OCI-LY7 (cell line): ENCODE measurements at regions not wholly inside any gene's neighbourhood (a gene's known extent, or its start where the extent isn't known, plus 50 kb on each side); places are given as distances from the start of the nearest gene placed in this dataset.

ENCODE experiments used
- BruUV-seq: library from RNA; stranded (reverse); fragments of 400-500 nt; replicated peaks from 2 replicates; lab custom pipeline; 2021; lab: Mats Ljungman, UMichigan
- CTCF ChIA-PET: fragments of 300-600 bp; sonication (Branson Sonifier 250); formaldehyde crosslinking; loops from one replicate; lab custom pipeline; 2022; ENCODE audit warnings: antibody characterized with exemption; ENCODE audit not compliant: unreplicated experiment; lab: Charles Lee
- POLR2A ChIA-PET: fragments of 300-600 bp; sonication (Branson Sonifier 250); formaldehyde crosslinking; loops from one replicate; lab custom pipeline; 2022; ENCODE audit warnings: antibody characterized with exemption; lab: Charles Lee
- DNase-seq: peaks from one replicate; pipeline ENCODE4 v3.0.0-alpha.2; 2015; ENCODE audit warnings: low spot score
- H2AFZ ChIP-seq: fragments of 200-600 bp; sonication (generic), shearing (Covaris generic); 2 replicates; pipeline ENCODE4 v1.6.1; 2014; ENCODE audit warnings: mild to moderate bottlenecking, antibody characterized with exemption, low read length, moderate library complexity
- H3K27ac ChIP-seq: fragments of 200-600 bp; sonication (generic); 2 replicates; pipeline ENCODE4 v1.5.1; 2014; ENCODE audit warnings: mixed run types, low read depth, mild to moderate bottlenecking, moderate library complexity, low read length, inconsistent platforms; ENCODE audit not compliant: poor library complexity, severe bottlenecking
- H3K36me3 ChIP-seq: fragments of 200-600 bp; sonication (generic); 2 replicates; pipeline ENCODE4 v1.6.1; 2014; ENCODE audit warnings: mild to moderate bottlenecking, antibody characterized with exemption, low read length, moderate library complexity, mixed read lengths; ENCODE audit not compliant: insufficient read depth
- H3K4me1 ChIP-seq: fragments of 200-600 bp; sonication (generic); 2 replicates; pipeline ENCODE4 v1.5.1; 2014; ENCODE audit warnings: mild to moderate bottlenecking, low read length; ENCODE audit not compliant: insufficient read depth, poor library complexity, severe bottlenecking
- H3K4me2 ChIP-seq: fragments of 200-600 bp; sonication (generic); 2 replicates; pipeline ENCODE4 v1.6.1; 2014; ENCODE audit warnings: mild to moderate bottlenecking, low read length
- H3K4me3 ChIP-seq: fragments of 200-600 bp; sonication (generic); 2 replicates; pipeline ENCODE4 v1.5.1; 2014; ENCODE audit warnings: mild to moderate bottlenecking, low read depth, low read length; ENCODE audit not compliant: poor library complexity, severe bottlenecking
- H3K79me2 ChIP-seq: fragments of 200-600 bp; sonication (generic); 2 replicates; pipeline ENCODE4 v1.6.1; 2016; ENCODE audit warnings: low read depth, mild to moderate bottlenecking, low read length, moderate library complexity, mixed read lengths; ENCODE audit not compliant: insufficient read depth
- H3K9me2 ChIP-seq: fragments of 200-600 bp; sonication (generic); 2 replicates; pipeline ENCODE4 v1.6.1; 2016; ENCODE audit warnings: mild to moderate bottlenecking, low read length, mixed read lengths; ENCODE audit not compliant: insufficient read depth
- H3K9me3 ChIP-seq: fragments of 200-600 bp; sonication (generic); 2 replicates; pipeline ENCODE4 v1.6.1; 2014; ENCODE audit warnings: mild to moderate bottlenecking, mixed run types, low read length, mixed read lengths
- H4K20me1 ChIP-seq: fragments of 200-600 bp; sonication (generic); 2 replicates; pipeline ENCODE4 v1.6.1; 2014; ENCODE audit warnings: mild to moderate bottlenecking, antibody characterized with exemption, low read length, moderate library complexity, mixed read lengths; ENCODE audit not compliant: insufficient read depth
- CTCF ChIP-seq: fragments of 200-600 bp; sonication (generic); conservative IDR thresholded peaks from 2 replicates; pipeline ENCODE4 v1.5.1; 2014; ENCODE audit warnings: mild to moderate bottlenecking, antibody characterized with exemption, low read length, moderate library complexity, mixed read lengths
- EZH2phosphoT487 ChIP-seq: fragments of 200-600 bp; sonication (generic); IDR thresholded peaks from 2 replicates; pipeline ENCODE4 v1.6.1; 2018; ENCODE audit warnings: low read depth, borderline replicate concordance, mild to moderate bottlenecking, mixed run types, antibody characterized with exemption, low read length, moderate library complexity, mixed read lengths
- intact Hi-C: fragments of 100-400 bp; cut with micrococcal nuclease; formaldehyde crosslinking; loops from one replicate; pipeline ENCODE4 v1.10.0; 2022; ENCODE audit not compliant: unreplicated experiment

DNA sequence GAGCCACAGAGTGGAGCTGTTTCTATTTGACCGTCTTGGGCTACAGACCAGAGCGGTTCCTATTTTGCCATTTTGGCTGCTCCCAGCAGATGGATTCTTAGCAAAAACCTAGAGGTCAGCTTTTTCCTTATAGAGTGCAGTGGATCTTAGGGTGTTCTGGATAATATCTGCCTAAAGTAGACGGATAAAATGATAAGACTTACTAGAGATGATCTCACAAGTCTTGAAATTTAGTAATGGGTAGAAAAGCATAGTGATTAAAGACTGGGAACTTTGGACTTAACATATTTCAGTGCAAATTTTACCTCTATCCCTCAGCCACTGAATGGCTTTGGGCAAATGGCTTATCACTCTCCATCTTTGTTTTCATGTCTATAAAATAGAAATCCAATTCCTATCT lies 439.8 kb downstream of the ADGRL2 start:
- no peaks in the 10 kb centered on the region for H3K9me2 ChIP-seq
- H3K79me2 ChIP-seq: no peaks in the 10 kb centered on the region
- H3K9me3 ChIP-seq: no peaks in the 10 kb centered on the region
- no peak overlapping the region for H3K4me3 ChIP-seq
- H3K4me1 ChIP-seq: no peaks in the 10 kb centered on the region
- DNase-seq: no peak
- TF ChIP-seq EZH2phosphoT487 (no peak), CTCF (no peak)
- H3K36me3 ChIP-seq: no peaks in the 10 kb centered on the region
- CTCF ChIA-PET: no interaction called here
- intact Hi-C loops: no loop called here
- H4K20me1 ChIP-seq: no peaks in the 10 kb centered on the region
- no TSS peak for BruUV-seq
- H3K4me2 ChIP-seq: no peak overlapping the region
- no peak overlapping the region for H3K27ac ChIP-seq
- POLR2A ChIA-PET: no interaction called here
- no peak overlapping the region for H2AFZ ChIP-seq

- intact Hi-C loops: no loop called here
- Histone ChIP-seq H4K20me1 (no peaks in the 10 kb centered on the region), H3K4me3 (no peak overlapping the region), H3K9me2 (no peaks in the 10 kb centered on the region), H3K36me3 (no peaks in the 10 kb centered on the region), H3K79me2 (no peaks in the 10 kb centered on the region), H2AFZ (no peak overlapping the region), H3K4me2 (no peak overlapping the region), H3K27ac (no peak overlapping the region), H3K9me3 (no peaks in the 10 kb centered on the region), H3K4me1 (no peaks in the 10 kb centered on the region)
- TF ChIP-seq EZH2phosphoT487 (no peak), CTCF (no peak)
- BruUV-seq: no TSS peak
- no peak for DNase-seq
- CTCF ChIA-PET: no interaction called here
- POLR2A ChIA-PET: no interaction called here
These were observed 429.9 kb downstream of the ADGRL2 start for GRCh38 chr1:82230667-82231066.

DNA sequence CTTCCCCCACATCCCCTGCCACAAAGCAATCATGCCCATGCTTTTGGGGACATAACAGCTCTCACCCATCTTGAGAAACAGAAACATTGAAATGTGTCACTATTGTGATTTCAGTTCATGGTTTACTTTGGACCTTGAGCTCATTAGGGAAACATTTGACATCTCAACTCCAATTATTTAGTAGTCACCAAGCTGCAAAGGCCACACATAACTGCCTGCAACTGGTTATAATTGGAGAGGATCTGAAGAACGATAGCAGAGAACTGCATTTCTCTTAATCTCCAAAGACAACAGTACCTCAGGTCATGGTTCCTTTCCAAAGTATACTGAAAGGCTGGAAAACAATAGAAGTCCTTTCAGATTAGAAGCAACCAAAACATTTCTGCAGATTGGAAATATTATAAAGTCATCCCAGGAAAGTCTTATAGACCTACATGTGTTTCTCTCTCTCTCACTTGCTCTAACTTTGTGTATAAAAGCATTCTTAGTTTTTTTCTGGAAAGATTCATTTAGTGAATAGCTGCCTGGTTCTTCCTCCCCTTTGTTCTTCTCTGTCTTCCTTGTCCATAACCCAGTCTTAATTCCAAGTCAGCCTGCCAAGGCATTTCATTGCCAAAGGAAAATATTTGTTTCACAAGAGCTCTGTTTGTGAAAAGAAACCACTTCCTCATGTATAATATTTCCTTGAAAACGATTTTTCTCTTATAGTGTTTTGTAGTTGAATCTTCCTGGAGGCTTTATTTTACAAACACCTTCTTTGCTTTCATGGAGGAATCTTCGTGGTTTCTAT lies 426.8 kb downstream of the ADGRL2 start:
- DNase-seq: no peak
- TF ChIP-seq EZH2phosphoT487 (no peak), CTCF (no peak)
- no peaks in the 10 kb centered on the region for H3K79me2 ChIP-seq
- H4K20me1 ChIP-seq: no peaks in the 10 kb centered on the region
- no peak overlapping the region for H3K4me2 ChIP-seq
- no TSS peak for BruUV-seq
- H3K36me3 ChIP-seq: no peaks in the 10 kb centered on the region
- CTCF ChIA-PET: no interaction called here
- H3K4me3 ChIP-seq: no peak overlapping the region
- H2AFZ ChIP-seq: no peak overlapping the region
- no peaks in the 10 kb centered on the region for H3K9me2 ChIP-seq
- no peaks in the 10 kb centered on the region for H3K4me1 ChIP-seq
- no peak overlapping the region for H3K27ac ChIP-seq
- intact Hi-C loops: no loop called here
- no peaks in the 10 kb centered on the region for H3K9me3 ChIP-seq
- POLR2A ChIA-PET: interaction anchor here (1.5 kb wide), 1 partner anchor 9 kb away, joined by 3 read pairs; no protein-coding TSS in a partner anchor
